CD14-positive monocyte (primary cell): ENCODE measurements at regions not wholly inside any gene's neighbourhood (a gene's known extent, or its start where the extent isn't known, plus 50 kb on each side); places are given as distances from the start of the nearest gene placed in this dataset.
A peak's percentile ranks its signal among the peaks of the same experiment; 100 is the strongest.

Experiments
- DNase-seq, 3 donors: peaks; one replicate each; pipeline ENCODE4 v3.0.0-alpha.2; 2011 to 2022
- H2AFZ ChIP-seq: 2 replicates; pipeline ENCODE4 v1.6.0; 2012; ENCODE audit warnings: mild to moderate bottlenecking, low read depth, low read length, inconsistent platforms; ENCODE audit not compliant: insufficient read depth, poor library complexity, severe bottlenecking
- H3K27ac ChIP-seq, 2 donors: 1 replicate in 1 of 2; 2 replicates in 1 of 2; pipeline ENCODE4 v1.5.1; 2012 to 2013; ENCODE audit warnings: low read length in 2 of 2, control low read depth in 1 of 2, inconsistent platforms in 1 of 2, low read depth in 1 of 2, mild to moderate bottlenecking in 1 of 2
- H3K27me3 ChIP-seq, 2 donors: one replicate each; pipeline versions ENCODE4 v1.6.0 to v1.6.1; 2011 to 2013; ENCODE audit warnings: low read length in 2 of 2; ENCODE audit not compliant: control insufficient read depth in 2 of 2, insufficient read depth in 2 of 2
- H3K36me3 ChIP-seq, 2 donors: replicated peaks in 1 of 2; 1 replicate in 1 of 2; 2 replicates in 1 of 2; pipeline versions ENCODE4 v1.5.1 to v1.6.1; 2012 to 2013; ENCODE audit warnings: low read length in 2 of 2, control low read depth in 1 of 2, inconsistent platforms in 1 of 2, mild to moderate bottlenecking in 1 of 2; ENCODE audit not compliant: insufficient read depth in 2 of 2, control insufficient read depth in 1 of 2
- H3K4me1 ChIP-seq, 2 donors: 1 replicate in 1 of 2; 2 replicates in 1 of 2; pipeline versions ENCODE4 v1.5.1 to v1.6.1; 2012 to 2013; ENCODE audit warnings: low read length in 2 of 2, control low read depth in 1 of 2, inconsistent platforms in 1 of 2, mild to moderate bottlenecking in 1 of 2, moderate library complexity in 1 of 2; ENCODE audit not compliant: insufficient read depth in 2 of 2, control insufficient read depth in 1 of 2
- H3K4me2 ChIP-seq: replicated peaks from 2 replicates; pipeline ENCODE3; 2012; ENCODE audit warnings: low read length, moderate library complexity, mild to moderate bottlenecking; ENCODE audit not compliant: poor library complexity, severe bottlenecking; ENCODE audit errors: extremely low read depth
- H3K4me3 ChIP-seq, 3 experiments: fragments of 200-600 bp in 1 of 3; sonication (generic) in 1 of 3; replicated peaks in 1 of 3; 1 replicate in 2 of 3; 2 replicates in 1 of 3; pipeline ENCODE4 v1.5.1; 2011 to 2013; ENCODE audit warnings: low read length in 3 of 3, mild to moderate bottlenecking in 3 of 3, control low read depth in 2 of 3, low read depth in 2 of 3, inconsistent platforms in 1 of 3, moderate library complexity in 1 of 3
- H3K79me2 ChIP-seq: 2 replicates; pipeline ENCODE4 v1.6.0; 2012; ENCODE audit warnings: mild to moderate bottlenecking, control low read depth, inconsistent platforms, low read length, moderate library complexity; ENCODE audit not compliant: insufficient read depth
- H3K9ac ChIP-seq: 2 replicates; pipeline ENCODE4 v1.6.0; 2017; ENCODE audit warnings: low read length, mild to moderate bottlenecking; ENCODE audit not compliant: insufficient read depth, poor library complexity, severe bottlenecking
- H3K9me3 ChIP-seq, 2 donors: replicated peaks in 1 of 2; 1 replicate in 1 of 2; 2 replicates in 1 of 2; pipeline versions ENCODE4 v1.5.1 to v1.6.1; 2012 to 2013; ENCODE audit warnings: low read length in 2 of 2, control low read depth in 1 of 2; ENCODE audit not compliant: control insufficient read depth in 1 of 2, insufficient read depth in 1 of 2
- H4K20me1 ChIP-seq: 2 replicates; pipeline ENCODE4 v1.6.0; 2012; ENCODE audit warnings: mild to moderate bottlenecking, low read length, control low read depth, moderate library complexity; ENCODE audit not compliant: insufficient read depth
- H3K27ac Mint-ChIP-seq, 7 donors: one replicate each; pipeline ENCODE4 v1.8.0; 2020; ENCODE audit warnings: mild to moderate bottlenecking in 7 of 7, mixed read lengths in 7 of 7, moderate library complexity in 6 of 7, inconsistent platforms in 2 of 7
- H3K27me3 Mint-ChIP-seq, 3 donors: one replicate each; pipeline ENCODE4 v1.8.0; 2021 to 2022; ENCODE audit warnings: low read depth in 3 of 3, mild to moderate bottlenecking in 3 of 3, mixed read lengths in 3 of 3, moderate library complexity in 3 of 3, inconsistent platforms in 1 of 3
- H3K36me3 Mint-ChIP-seq, 2 donors: one replicate each; pipeline ENCODE4 v1.8.0; 2020; ENCODE audit warnings: mixed read lengths in 2 of 2, inconsistent platforms in 1 of 2, mild to moderate bottlenecking in 1 of 2
- H3K4me1 Mint-ChIP-seq: one replicate; pipeline ENCODE4 v1.8.0; 2020; ENCODE audit warnings: mild to moderate bottlenecking, mixed read lengths
- H3K4me3 Mint-ChIP-seq, 2 donors: one replicate each; pipeline ENCODE4 v1.8.0; 2020; ENCODE audit warnings: mild to moderate bottlenecking in 2 of 2, mixed read lengths in 2 of 2, moderate library complexity in 1 of 2
- H3K9me3 Mint-ChIP-seq, 7 donors: one replicate each; pipeline ENCODE4 v1.8.0; 2020 to 2022; ENCODE audit warnings: mixed read lengths in 7 of 7, mild to moderate bottlenecking in 6 of 7, moderate library complexity in 6 of 7, inconsistent platforms in 2 of 7
- CTCF ChIP-seq: fragments of 200-600 bp; IDR thresholded peaks from one replicate; pipeline ENCODE4 v1.8.0; 2022; ENCODE audit warnings: antibody characterized with exemption, mild to moderate bottlenecking
- WGBS: methylation state at CpG from one replicate; pipeline ENCODE4 v1.1.5; 2013; ENCODE audit warnings: missing lambda C conversion rate; ENCODE audit not compliant: insufficient coverage; 5-methylcytosine and 5-hydroxymethylcytosine counted together
- intact Hi-C, 2 donors: fragments of 100-400 bp; cut with micrococcal nuclease; formaldehyde crosslinking; loops; one replicate each; pipeline versions ENCODE4 v1.15.0 to v1.15.1; 2023

DNA sequence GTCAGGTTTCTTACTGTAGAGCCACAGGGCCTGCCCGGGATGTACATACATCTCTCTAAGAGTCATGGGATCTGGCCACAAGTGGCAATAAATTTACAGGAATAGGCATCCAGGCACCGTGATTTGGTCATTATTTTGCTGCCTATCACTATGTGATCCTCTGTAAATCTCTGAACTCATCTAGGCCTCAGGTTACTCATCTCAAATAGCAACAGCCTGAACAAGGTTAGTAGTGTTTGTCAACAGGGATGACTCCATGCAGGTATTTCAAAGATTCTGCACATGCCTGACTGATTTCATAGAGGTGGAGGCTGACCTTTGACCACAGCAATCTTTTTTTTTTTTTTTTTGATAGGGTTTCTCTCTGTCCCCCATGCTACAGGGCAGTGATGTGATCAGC, 88.8 kb upstream of the TBL1XR1 start:
- intact Hi-C loops, result loop anchor here in 1 of 2 donors (5.0 kb wide), 1 partner anchor 76 kb away; no protein-coding TSS in a partner anchor
- Histone ChIP-seq H3K4me1 (peaks cover 60 to 61% of the 10 kb centered on the region in 2 donors), H4K20me1 (no peaks in the 10 kb centered on the region), H3K27ac (no peak overlapping the region), H3K36me3 (no peaks in the 10 kb centered on the region), H3K4me2 (no peak overlapping the region), H3K4me3 (no peak overlapping the region), H3K27me3 (no peaks in the 10 kb centered on the region), H2AFZ (no peak overlapping the region), H3K9me3 (peaks cover 0 to 3% of the 10 kb centered on the region in 2 donors), H3K79me2 (no peaks in the 10 kb centered on the region), H3K9ac (no peak overlapping the region)
- no peak overlapping the region for H3K4me3 Mint-ChIP-seq
- peaks cover 59% of the 10 kb centered on the region for H3K4me1 Mint-ChIP-seq
- no peaks in the 10 kb centered on the region for H3K36me3 Mint-ChIP-seq
- DNase-seq, result no peak
- peaks cover 2 to 4% (median 4%) of the 10 kb centered on the region in 7 donors for H3K9me3 Mint-ChIP-seq
- no peak for TF ChIP-seq CTCF
- H3K27me3 Mint-ChIP-seq, result peaks cover 0 to 4% (median 1%) of the 10 kb centered on the region in 3 donors
- H3K27ac Mint-ChIP-seq, result no peak overlapping the region
- WGBS, result 83% methylated on average over 1 of the region's 2 CpGs

GRCh38 chr3:177287231-177287630, 89.9 kb upstream of the TBL1XR1 start:
- peak; percentile 12 to 30 (median 27) for DNase-seq

More at GRCh38 chr3:177287231-177287630, 89.9 kb upstream of the TBL1XR1 start:
- H3K4me3 ChIP-seq, result no peak overlapping the region
- no peak overlapping the region for H3K9ac ChIP-seq
- Mint-ChIP-seq H3K4me3 (no peak overlapping the region), H3K27me3 (peaks cover 0 to 4% (median 3%) of the 10 kb centered on the region in 3 donors), H3K4me1 (peaks cover 47% of the 10 kb centered on the region), H3K36me3 (no peaks in the 10 kb centered on the region), H3K27ac (peak overlapping the region in 5 of 7 donors; percentile 45 to 73 (median 50)), H3K9me3 (no peaks in the 10 kb centered on the region)
- H3K36me3 ChIP-seq, result no peaks in the 10 kb centered on the region
- no peak for TF ChIP-seq CTCF
- H3K4me1 ChIP-seq, result peaks cover 48 to 49% of the 10 kb centered on the region in 2 donors
- 59% methylated on average over 3 of the region's 4 CpGs for WGBS
- H2AFZ ChIP-seq, result peak overlapping the region; percentile 47
- no peaks in the 10 kb centered on the region for H4K20me1 ChIP-seq
- H3K9me3 ChIP-seq, result no peaks in the 10 kb centered on the region
- H3K4me2 ChIP-seq, result no peak overlapping the region
- H3K79me2 ChIP-seq, result no peaks in the 10 kb centered on the region
- intact Hi-C loops, result loop anchor here in 1 of 2 donors (5.0 kb wide), 1 partner anchor 75 kb away; no protein-coding TSS in a partner anchor
- H3K27me3 ChIP-seq, result no peaks in the 10 kb centered on the region
- no peak overlapping the region for H3K27ac ChIP-seq
